Smooth muscle cell (in vitro differentiated cells): ENCODE measurements at regions not wholly inside any gene's neighbourhood (a gene's known extent, or its start where the extent isn't known, plus 50 kb on each side); places are given as distances from the start of the nearest gene placed in this dataset.

Experiments used
- DNase-seq: peaks from one replicate; lab custom pipeline; 2025; ENCODE audit not compliant: unreplicated experiment; lab: John Stamatoyannopoulos, UW
- H2AFZ ChIP-seq: fragments of 200-600 bp; sonication (generic); 2 replicates; pipeline ENCODE4 v1.6.0; 2016; ENCODE audit warnings: antibody characterized with exemption, low read depth, mild to moderate bottlenecking
- H3F3A ChIP-seq: fragments of 200-600 bp; sonication (generic); 2 replicates; pipeline ENCODE4 v1.6.0; 2017; ENCODE audit warnings: antibody characterized with exemption, low read depth
- H3K27ac ChIP-seq: fragments of 200-600 bp; sonication (generic); 2 replicates; pipeline ENCODE4 v1.5.1; 2016; ENCODE audit warnings: low read depth, mild to moderate bottlenecking
- H3K27me3 ChIP-seq: fragments of 200-600 bp; sonication (generic); 2 replicates; pipeline ENCODE4 v1.6.1; 2016; ENCODE audit warnings: low read depth, mild to moderate bottlenecking
- H3K36me3 ChIP-seq: fragments of 200-600 bp; sonication (generic); 2 replicates; pipeline ENCODE4 v1.5.1; 2016; ENCODE audit warnings: low read depth
- H3K4me1 ChIP-seq: fragments of 200-600 bp; sonication (generic); 2 replicates; pipeline ENCODE4 v1.5.1; 2016; ENCODE audit warnings: low read depth
- H3K4me2 ChIP-seq: fragments of 200-600 bp; sonication (generic); 2 replicates; pipeline ENCODE4 v1.6.0; 2016; ENCODE audit warnings: mild to moderate bottlenecking
- H3K4me3 ChIP-seq: fragments of 200-600 bp; sonication (generic); 2 replicates; pipeline ENCODE4 v1.5.1; 2016; ENCODE audit warnings: mild to moderate bottlenecking
- H3K79me2 ChIP-seq: fragments of 200-600 bp; sonication (generic); 2 replicates; pipeline ENCODE4 v1.6.0; 2016; ENCODE audit warnings: low read depth, mild to moderate bottlenecking
- H3K9ac ChIP-seq: fragments of 200-600 bp; sonication (generic); 2 replicates; pipeline ENCODE4 v1.6.0; 2016; ENCODE audit warnings: low read depth
- H3K9me3 ChIP-seq: fragments of 200-600 bp; sonication (generic); replicated peaks from 2 replicates; pipeline ENCODE4 v1.5.1; 2016; ENCODE audit warnings: low read depth
- H4K20me1 ChIP-seq: fragments of 200-600 bp; sonication (generic); 2 replicates; pipeline ENCODE4 v1.6.0; 2016; ENCODE audit warnings: low read depth
- WGBS: methylation state at CpG from one replicate; pipeline ENCODE4 v1.1.7; 2016; ENCODE audit warnings: low lambda C conversion rate; 5-methylcytosine and 5-hydroxymethylcytosine counted together
- TF ChIP-seq, protein P1 (sequence below): fragments of 200-600 bp; sonication (generic); IDR thresholded peaks from 2 replicates; pipeline ENCODE4 v1.5.1; 2017; ENCODE audit warnings: borderline replicate concordance, mild to moderate bottlenecking, antibody characterized with exemption; ENCODE audit not compliant: insufficient read depth, poor library complexity, severe bottlenecking

DNA sequence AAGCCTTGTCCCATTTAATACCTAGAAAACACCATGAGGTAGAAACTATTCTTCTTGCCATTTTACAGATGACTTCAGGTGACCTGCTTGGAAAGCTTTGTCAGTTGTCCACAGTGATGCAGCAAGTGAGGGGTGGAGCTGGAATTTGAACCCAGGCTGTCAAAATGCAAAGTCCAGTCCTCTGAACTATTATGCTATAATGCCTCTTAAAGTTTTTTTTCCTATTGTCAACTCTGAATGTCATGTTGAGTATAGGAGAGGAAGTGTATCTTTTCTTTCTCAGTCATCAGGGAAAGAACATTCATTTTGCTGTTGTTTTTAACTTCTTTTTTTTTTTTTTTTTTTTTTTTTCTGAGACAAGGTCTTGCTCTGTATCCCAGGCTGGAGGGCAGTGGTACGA lies 525.6 kb downstream of the XYLT1 start:
- TF ChIP-seq, protein P1, sequence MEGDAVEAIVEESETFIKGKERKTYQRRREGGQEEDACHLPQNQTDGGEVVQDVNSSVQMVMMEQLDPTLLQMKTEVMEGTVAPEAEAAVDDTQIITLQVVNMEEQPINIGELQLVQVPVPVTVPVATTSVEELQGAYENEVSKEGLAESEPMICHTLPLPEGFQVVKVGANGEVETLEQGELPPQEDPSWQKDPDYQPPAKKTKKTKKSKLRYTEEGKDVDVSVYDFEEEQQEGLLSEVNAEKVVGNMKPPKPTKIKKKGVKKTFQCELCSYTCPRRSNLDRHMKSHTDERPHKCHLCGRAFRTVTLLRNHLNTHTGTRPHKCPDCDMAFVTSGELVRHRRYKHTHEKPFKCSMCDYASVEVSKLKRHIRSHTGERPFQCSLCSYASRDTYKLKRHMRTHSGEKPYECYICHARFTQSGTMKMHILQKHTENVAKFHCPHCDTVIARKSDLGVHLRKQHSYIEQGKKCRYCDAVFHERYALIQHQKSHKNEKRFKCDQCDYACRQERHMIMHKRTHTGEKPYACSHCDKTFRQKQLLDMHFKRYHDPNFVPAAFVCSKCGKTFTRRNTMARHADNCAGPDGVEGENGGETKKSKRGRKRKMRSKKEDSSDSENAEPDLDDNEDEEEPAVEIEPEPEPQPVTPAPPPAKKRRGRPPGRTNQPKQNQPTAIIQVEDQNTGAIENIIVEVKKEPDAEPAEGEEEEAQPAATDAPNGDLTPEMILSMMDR: no peak
- H3K36me3 ChIP-seq: no peaks in the 10 kb centered on the region
- H3K4me2 ChIP-seq: no peak overlapping the region
- H4K20me1 ChIP-seq: no peaks in the 10 kb centered on the region
- no peaks in the 10 kb centered on the region for H3K27me3 ChIP-seq
- WGBS: 100% methylated on average over 1 of the region's 1 CpG
- H3K9ac ChIP-seq: no peak overlapping the region
- no peak overlapping the region for H3K4me3 ChIP-seq
- no peaks in the 10 kb centered on the region for H3F3A ChIP-seq
- H3K9me3 ChIP-seq: no peaks in the 10 kb centered on the region
- H3K4me1 ChIP-seq: peaks cover 5% of the 10 kb centered on the region
- H3K79me2 ChIP-seq: no peaks in the 10 kb centered on the region
- no peak overlapping the region for H3K27ac ChIP-seq
- no peak overlapping the region for H2AFZ ChIP-seq
- DNase-seq: no peak

DNA sequence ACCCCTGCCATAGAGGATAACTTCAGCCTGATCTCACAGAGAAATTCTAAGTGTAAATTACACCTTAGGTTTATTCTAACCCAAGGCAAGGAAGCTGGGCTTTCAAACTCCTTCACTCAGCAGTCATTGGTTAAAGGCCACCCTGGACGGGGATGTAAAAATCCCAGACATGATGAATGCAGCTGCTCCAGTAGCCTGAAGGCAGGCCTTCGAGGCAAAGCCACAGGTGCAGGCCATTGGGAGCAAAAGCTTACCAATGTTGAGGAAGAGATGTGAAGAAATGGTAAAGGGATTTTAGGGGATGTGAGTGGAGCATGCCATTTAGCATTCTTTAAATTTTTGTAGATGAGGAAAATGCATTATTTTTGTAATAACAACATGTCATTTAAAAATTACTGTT lies 514.4 kb downstream of the XYLT1 start:
- WGBS: 67% methylated on average over 2 of the region's 2 CpGs
- Histone ChIP-seq H3K4me2 (no peak overlapping the region), H2AFZ (no peak overlapping the region)

DNA sequence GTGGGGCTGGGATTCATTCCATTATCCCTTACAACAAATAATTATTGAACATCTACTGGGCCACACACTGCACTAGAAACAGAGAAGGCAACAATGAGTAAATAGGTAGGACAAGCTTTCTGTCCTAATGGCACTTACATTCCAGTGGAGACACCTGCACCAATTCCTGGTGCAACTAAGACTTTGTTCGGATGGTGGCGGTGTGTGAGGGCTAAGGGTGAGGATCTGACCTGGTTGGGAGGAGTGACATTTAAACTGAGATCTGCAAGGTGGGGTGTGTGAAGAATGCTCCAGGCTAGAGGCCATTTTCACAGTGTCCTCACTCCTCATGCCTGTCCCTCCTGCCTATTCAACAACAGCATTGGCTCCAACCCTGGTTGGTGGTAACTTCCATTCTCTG lies 510.0 kb downstream of the XYLT1 start:
- Histone ChIP-seq H3K36me3 (no peaks in the 10 kb centered on the region), H3K79me2 (no peaks in the 10 kb centered on the region), H3K27me3 (no peaks in the 10 kb centered on the region), H3K4me2 (no peak overlapping the region), H3K9me3 (no peaks in the 10 kb centered on the region), H3F3A (no peaks in the 10 kb centered on the region), H3K9ac (no peak overlapping the region), H2AFZ (no peak overlapping the region), H3K4me1 (no peaks in the 10 kb centered on the region), H3K4me3 (no peak overlapping the region), H4K20me1 (no peaks in the 10 kb centered on the region), H3K27ac (no peak overlapping the region)
- TF ChIP-seq, protein P1: no peak
- DNase-seq: no peak
- WGBS: 88% methylated on average over 2 of the region's 2 CpGs

More for the DNA sequence above, 514.4 kb downstream of the XYLT1 start:
- no peak overlapping the region for H3K9ac ChIP-seq
- H3K27me3 ChIP-seq: no peaks in the 10 kb centered on the region
- H4K20me1 ChIP-seq: no peaks in the 10 kb centered on the region
- no peaks in the 10 kb centered on the region for H3K4me1 ChIP-seq
- no peaks in the 10 kb centered on the region for H3K9me3 ChIP-seq
- no peaks in the 10 kb centered on the region for H3K79me2 ChIP-seq
- H3K27ac ChIP-seq: no peak overlapping the region
- TF ChIP-seq, protein P1: no peak
- H3K36me3 ChIP-seq: no peaks in the 10 kb centered on the region
- no peak for DNase-seq
- H3F3A ChIP-seq: no peaks in the 10 kb centered on the region
- no peak overlapping the region for H3K4me3 ChIP-seq

DNA sequence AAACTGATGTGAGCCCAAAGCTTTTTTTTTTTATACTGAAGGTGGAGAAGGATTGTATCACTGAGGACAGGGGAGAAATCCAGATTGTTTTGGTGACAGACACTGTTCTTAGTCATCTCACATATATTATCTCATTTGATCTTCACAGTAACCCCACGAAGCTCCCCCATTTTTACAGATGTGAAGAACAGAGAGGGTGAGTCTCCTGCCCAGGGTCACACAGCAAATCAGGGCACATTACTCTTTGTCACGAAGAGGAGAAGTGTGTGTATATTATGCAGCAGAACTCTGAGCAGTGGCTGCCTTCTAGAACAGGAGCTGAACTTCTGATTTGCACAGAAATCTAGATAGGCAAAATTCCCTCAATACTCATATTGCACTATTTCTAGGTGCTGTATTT lies 504.3 kb downstream of the XYLT1 start:
- 65% methylated on average over 2 of the region's 2 CpGs for WGBS
- Histone ChIP-seq H3K79me2 (no peaks in the 10 kb centered on the region), H3K36me3 (no peaks in the 10 kb centered on the region), H3K4me1 (no peaks in the 10 kb centered on the region), H3K27me3 (no peaks in the 10 kb centered on the region), H3K9ac (no peak overlapping the region), H3F3A (no peaks in the 10 kb centered on the region), H3K4me3 (no peak overlapping the region), H3K4me2 (no peak overlapping the region), H2AFZ (no peak overlapping the region), H3K27ac (no peak overlapping the region), H3K9me3 (no peaks in the 10 kb centered on the region), H4K20me1 (no peaks in the 10 kb centered on the region)
- TF ChIP-seq, protein P1: no peak
- DNase-seq: no peak
